Stimulated activated CD4-positive, alpha-beta T cell treated with anti-CD3 and anti-CD28 coated beads, Interleukin-4, amount 100 ng/mL, for 48 hours (primary cell): ENCODE measurements at regions not wholly inside any gene's neighbourhood (a gene's known extent, or its start where the extent isn't known, plus 50 kb on each side); places are given as distances from the start of the nearest gene placed in this dataset.
"Not testable (repeated sequence)": the region's sequence is repeated elsewhere in the genome, so short reads cannot be mapped to it uniquely, and the experiment has no call there.

Experiments
- DNase-seq, 2 donors: peaks; one replicate each; pipeline ENCODE4 v3.0.0-alpha.2; 2020; ENCODE audit warnings: low read depth in 2 of 2

GRCh38 chr6:19536838-19537237 lies 300.3 kb upstream of the ID4 start:
- DNase-seq: no peak

DNA sequence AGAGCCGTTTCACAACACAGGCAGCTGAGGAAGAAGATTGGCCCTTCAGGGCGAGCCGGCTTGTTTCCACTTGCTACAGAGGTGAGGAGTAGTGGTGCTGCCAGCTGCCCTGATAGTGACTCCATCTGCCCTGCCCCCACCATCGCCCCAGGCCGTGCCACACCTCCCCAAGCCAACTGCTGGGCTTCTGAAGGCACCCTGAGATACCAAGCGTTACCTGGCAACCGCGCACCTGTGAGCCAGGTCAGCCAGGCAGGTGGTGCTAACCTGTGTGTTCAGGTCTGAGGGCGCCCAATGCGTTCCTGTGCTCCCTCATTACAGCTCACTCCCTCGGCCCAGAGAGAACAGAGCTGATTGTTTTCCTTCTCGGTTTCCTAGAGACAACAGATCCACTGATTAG lies 299.1 kb upstream of the ID4 start:
- DNase-seq: no peak

GRCh38 chr6:19547507-19547906 lies 289.7 kb upstream of the ID4 start:
- no peak for DNase-seq

- DNase-seq: no peak
These were observed 288.1 kb upstream of the ID4 start for GRCh38 chr6:19549109-19549508.

GRCh38 chr6:19550380-19550779 lies 286.8 kb upstream of the ID4 start:
- no peak for DNase-seq

- no peak for DNase-seq
These were observed 285.6 kb upstream of the ID4 start for GRCh38 chr6:19551611-19552010.

GRCh38 chr6:19552076-19552475 lies 285.1 kb upstream of the ID4 start:
- no peak for DNase-seq

DNA sequence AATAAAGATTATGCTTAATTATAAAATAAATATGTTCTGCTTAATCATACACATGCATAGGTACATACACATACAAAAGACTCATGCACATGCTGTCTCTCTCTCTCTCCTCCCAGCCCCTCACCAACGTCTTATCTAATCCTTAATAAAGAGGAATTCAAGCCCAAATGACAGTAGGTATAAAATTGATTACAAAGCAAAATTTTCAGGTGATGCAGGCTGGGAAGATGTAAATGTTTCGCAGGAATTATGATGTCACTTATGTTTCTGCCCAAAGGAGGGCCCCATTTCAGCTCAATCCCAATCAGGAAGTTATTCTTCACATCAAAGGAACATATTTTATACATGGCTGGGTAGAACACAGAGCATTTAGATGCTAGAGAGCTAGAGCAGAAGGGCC lies 284.6 kb upstream of the ID4 start:
- DNase-seq: no peak

- DNase-seq: no peak
These were observed 282.6 kb upstream of the ID4 start for GRCh38 chr6:19554356-19555225.

- DNase-seq: no peak
These were observed 280.0 kb upstream of the ID4 start for GRCh38 chr6:19557191-19557590.

- DNase-seq: no peak
These were observed 279.0 kb upstream of the ID4 start for GRCh38 chr6:19558201-19558600.

DNA sequence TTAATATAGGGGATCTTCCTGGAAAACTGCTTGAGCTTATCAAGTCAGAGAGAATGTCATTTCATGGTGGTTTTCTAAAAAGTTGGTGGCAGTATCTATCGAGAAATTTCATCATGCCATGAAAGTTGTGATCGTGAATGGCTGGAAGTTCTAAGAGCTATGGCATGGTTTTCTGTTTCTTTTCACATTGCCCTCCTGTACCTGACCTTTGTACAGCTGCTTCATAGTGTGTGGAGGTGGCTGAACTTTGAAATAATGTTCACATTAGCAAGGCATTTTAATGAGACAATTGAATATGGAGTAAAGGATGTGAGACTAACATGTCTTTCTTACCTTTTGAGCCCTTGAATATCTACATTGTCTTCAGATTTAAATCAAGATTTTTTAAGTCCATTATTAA lies 278.2 kb upstream of the ID4 start:
- no peak for DNase-seq

DNA sequence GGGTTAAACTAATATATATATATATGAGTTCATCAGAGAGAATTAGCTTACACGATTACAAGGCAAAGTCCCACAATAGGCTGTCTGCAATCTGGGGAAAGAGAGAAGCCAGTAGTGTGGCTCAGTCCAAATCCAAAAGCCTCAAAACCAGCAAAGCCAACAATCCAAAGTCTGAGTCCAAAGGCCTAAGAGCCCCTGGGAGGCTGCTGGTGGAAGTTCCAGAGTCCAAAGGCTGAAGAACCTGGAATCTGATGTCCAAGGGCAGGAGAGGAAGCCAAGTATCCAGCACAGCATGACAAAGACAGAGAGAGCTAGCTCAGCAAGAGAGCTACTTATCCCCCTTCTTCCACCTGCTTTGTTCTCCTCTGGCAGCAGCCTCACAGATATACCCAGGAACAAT lies 274.7 kb upstream of the ID4 start:
- no peak for DNase-seq

GRCh38 chr6:19569563-19569962 lies 267.6 kb upstream of the ID4 start:
- DNase-seq: no peak

- DNase-seq: no peak
These were observed 266.0 kb upstream of the ID4 start for GRCh38 chr6:19571176-19571575.

DNA sequence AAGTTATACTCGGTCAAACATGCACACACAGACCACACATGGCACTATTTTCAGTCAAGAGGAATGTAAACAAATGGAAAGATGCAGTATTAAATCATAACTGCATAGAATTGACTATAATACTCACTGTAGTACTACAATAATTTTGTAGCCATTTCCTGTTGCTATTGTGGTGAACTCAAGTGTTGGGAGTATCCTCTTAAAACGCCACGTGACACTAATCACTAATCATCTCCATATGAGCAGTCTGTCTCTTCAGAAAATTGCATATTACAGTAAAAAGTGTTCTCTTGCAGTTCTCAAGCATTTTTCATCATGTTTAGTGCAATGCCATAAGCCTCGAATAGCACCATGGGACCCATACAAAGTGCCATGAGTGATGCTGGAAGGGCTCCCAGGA lies 258.7 kb upstream of the ID4 start:
- no peak for DNase-seq

DNA sequence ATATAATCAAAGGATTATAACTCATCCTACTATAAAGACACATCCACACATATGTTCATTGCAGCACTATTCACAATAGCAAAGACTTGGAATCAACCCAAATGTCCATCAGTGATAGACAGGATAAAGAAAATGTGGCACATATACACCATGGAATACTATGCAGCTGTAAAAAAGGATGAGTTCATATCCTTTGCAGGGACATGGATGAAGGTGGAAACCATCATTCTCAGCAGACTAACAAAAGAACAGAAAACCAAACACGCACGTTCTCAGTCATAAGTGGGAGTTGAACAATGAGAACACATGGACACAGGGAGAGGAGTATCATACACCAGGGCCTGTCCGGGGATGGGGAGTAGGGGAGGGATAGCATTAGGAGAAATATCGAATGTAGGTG lies 253.0 kb upstream of the ID4 start:
- DNase-seq: not testable (repeated sequence)

- DNase-seq: no peak
These were observed 249.8 kb upstream of the ID4 start for GRCh38 chr6:19587238-19587942.

DNA sequence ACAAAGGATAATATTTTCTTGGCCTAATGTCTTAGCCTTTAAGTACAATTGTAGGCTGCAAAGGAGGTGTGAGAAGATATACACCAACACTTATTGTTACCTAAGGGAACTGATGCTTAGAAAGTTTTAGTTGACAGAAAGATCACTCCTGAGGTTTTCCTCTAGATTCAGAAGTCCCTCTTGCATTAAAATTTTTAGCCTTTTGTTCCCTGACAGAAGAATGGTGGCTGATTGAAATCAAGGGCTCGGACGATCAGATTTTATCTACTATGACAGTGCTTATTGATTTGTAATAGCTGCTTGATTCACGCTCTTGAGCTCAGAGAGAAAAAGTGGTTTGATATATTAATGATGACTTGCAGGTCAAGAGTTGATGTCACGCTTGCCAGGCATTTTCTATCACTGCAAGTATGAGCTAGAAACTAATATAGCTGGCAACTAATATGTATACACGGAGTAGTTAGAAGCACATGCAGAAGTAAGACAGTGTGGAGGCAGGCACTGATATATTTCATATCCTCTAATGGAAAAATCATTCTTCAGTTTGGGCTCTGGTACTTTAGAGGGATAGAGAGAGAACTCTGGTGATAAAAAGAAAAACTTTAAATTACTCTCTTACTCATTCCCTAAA lies 246.6 kb upstream of the ID4 start:
- DNase-seq: no peak

GRCh38 chr6:19597809-19598320 lies 239.3 kb upstream of the ID4 start:
- DNase-seq: no peak

- DNase-seq: no peak
These were observed 237.2 kb upstream of the ID4 start for GRCh38 chr6:19599796-19600464.

DNA sequence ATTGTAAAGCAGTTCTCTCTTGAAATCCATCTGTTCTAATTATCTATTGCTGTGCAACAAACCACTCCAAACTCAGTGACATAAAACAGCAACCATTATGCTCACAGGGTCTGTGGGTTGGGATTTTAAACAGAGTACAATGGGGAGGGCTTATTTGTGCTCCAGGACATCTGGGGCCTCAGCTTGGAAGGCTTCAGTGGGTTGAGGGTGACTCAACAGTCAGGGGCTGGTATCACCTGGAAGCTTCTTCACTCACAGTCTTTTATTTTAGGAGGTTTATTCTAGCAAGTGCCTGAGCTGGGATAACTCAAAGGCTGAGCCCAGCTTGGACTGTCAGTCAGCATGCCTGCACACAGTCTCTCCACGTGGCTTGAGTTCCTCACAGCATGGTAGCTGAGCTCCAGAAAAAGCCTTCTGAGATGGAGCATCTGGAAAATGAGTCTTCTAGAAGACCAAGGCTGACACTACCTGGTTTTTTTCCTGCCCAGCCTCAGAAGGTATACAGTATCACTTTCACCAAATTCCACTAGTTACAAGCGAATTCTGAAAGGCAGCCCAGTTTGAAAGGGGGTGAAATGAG lies 234.6 kb upstream of the ID4 start:
- DNase-seq: no peak
